HEK293 (cell line): ENCODE measurements at regions not wholly inside any gene's neighbourhood (a gene's known extent, or its start where the extent isn't known, plus 50 kb on each side); places are given as distances from the start of the nearest gene placed in this dataset.

Experiments used
- EGR2 ChIP-seq: fragments of 450-650 bp; formaldehyde crosslinking; IDR thresholded peaks from 2 replicates; pipeline ENCODE4 v1.5.1; 2016; ENCODE audit warnings: low read depth, missing biosample characterization, missing genetic modification characterization
- KLF8 ChIP-seq: fragments of 450-650 bp; formaldehyde crosslinking; IDR thresholded peaks from 2 replicates; pipeline ENCODE4 v1.5.1; 2016; ENCODE audit warnings: missing biosample characterization, missing genetic modification characterization
- KLF9 ChIP-seq: fragments of 450-650 bp; formaldehyde crosslinking; IDR thresholded peaks from 2 replicates; pipeline ENCODE4 v1.5.1; 2016; ENCODE audit warnings: missing biosample characterization, missing genetic modification characterization, low read depth
- MEIS1 ChIP-seq: sonication (generic); formaldehyde crosslinking; IDR thresholded peaks from 2 replicates; pipeline ENCODE4 v1.8.1; 2022; ENCODE audit warnings: missing genetic modification reagents, mild to moderate bottlenecking, borderline replicate concordance
- SCRT1 ChIP-seq: fragments of 450-650 bp; formaldehyde crosslinking; IDR thresholded peaks from 2 replicates; pipeline ENCODE4 v1.5.1; 2016; ENCODE audit warnings: missing biosample characterization, missing genetic modification characterization, borderline replicate concordance
- WT1 ChIP-seq: fragments of 450-650 bp; formaldehyde crosslinking; IDR thresholded peaks from 2 replicates; pipeline ENCODE4 v1.5.1; 2016; ENCODE audit warnings: missing biosample characterization, missing genetic modification characterization
- ZBTB20 ChIP-seq: fragments of 450-650 bp; formaldehyde crosslinking; IDR thresholded peaks from 2 replicates; pipeline ENCODE4 v1.5.1; 2016; ENCODE audit warnings: missing biosample characterization, missing genetic modification characterization
- ZBTB48 ChIP-seq: fragments of 450-650 bp; formaldehyde crosslinking; IDR thresholded peaks from 2 replicates; pipeline ENCODE4 v1.5.1; 2016; ENCODE audit warnings: missing biosample characterization, missing genetic modification characterization
- ZNF121 ChIP-seq: fragments of 450-650 bp; formaldehyde crosslinking; IDR thresholded peaks from 2 replicates; pipeline ENCODE4 v1.5.1; 2016; ENCODE audit warnings: missing biosample characterization, missing genetic modification characterization
- ZNF18 ChIP-seq: fragments of 450-650 bp; formaldehyde crosslinking; IDR thresholded peaks from 2 replicates; pipeline ENCODE4 v1.5.1; 2016; ENCODE audit warnings: missing biosample characterization, missing genetic modification characterization
- ZNF223 ChIP-seq: fragments of 450-650 bp; formaldehyde crosslinking; IDR thresholded peaks from 2 replicates; pipeline ENCODE4 v1.5.1; 2016; ENCODE audit warnings: missing biosample characterization, missing genetic modification characterization
- ZNF248 ChIP-seq: fragments of 450-650 bp; formaldehyde crosslinking; IDR thresholded peaks from 2 replicates; pipeline ENCODE4 v1.5.1; 2017; ENCODE audit warnings: missing biosample characterization, missing genetic modification characterization
- ZNF311 ChIP-seq: fragments of 450-650 bp; formaldehyde crosslinking; IDR thresholded peaks from 2 replicates; pipeline ENCODE4 v1.5.1; 2017; ENCODE audit warnings: missing biosample characterization, missing genetic modification characterization, borderline replicate concordance
- ZNF341 ChIP-seq: fragments of 450-650 bp; formaldehyde crosslinking; IDR thresholded peaks from 2 replicates; pipeline ENCODE4; 2016; ENCODE audit warnings: low read depth, missing biosample characterization, missing genetic modification characterization
- ZNF529 ChIP-seq: fragments of 450-650 bp; formaldehyde crosslinking; IDR thresholded peaks from 2 replicates; pipeline ENCODE4 v1.5.1; 2017; ENCODE audit warnings: missing genetic modification characterization, missing biosample characterization; ENCODE audit not compliant: insufficient replicate concordance
- ZNF530 ChIP-seq: fragments of 450-650 bp; formaldehyde crosslinking; IDR thresholded peaks from 2 replicates; pipeline ENCODE4 v1.5.1; 2016; ENCODE audit warnings: low read depth, missing biosample characterization, missing genetic modification characterization
- ZNF548 ChIP-seq: fragments of 450-650 bp; formaldehyde crosslinking; IDR thresholded peaks from 2 replicates; pipeline ENCODE4 v1.5.1; 2016; ENCODE audit warnings: missing biosample characterization, missing genetic modification characterization
- ZNF549 ChIP-seq: fragments of 450-650 bp; IDR thresholded peaks from 2 replicates; pipeline ENCODE4 v1.5.1; 2018; ENCODE audit warnings: missing biosample characterization, missing genetic modification characterization, mild to moderate bottlenecking, inconsistent platforms, moderate library complexity
- ZNF558 ChIP-seq: fragments of 450-650 bp; formaldehyde crosslinking; IDR thresholded peaks from 2 replicates; pipeline ENCODE4 v1.5.1; 2016; ENCODE audit warnings: missing biosample characterization, missing genetic modification characterization
- ZNF621 ChIP-seq: fragments of 450-650 bp; formaldehyde crosslinking; IDR thresholded peaks from 2 replicates; pipeline ENCODE4 v1.5.1; 2017; ENCODE audit warnings: missing biosample characterization, missing genetic modification characterization
- ZNF623 ChIP-seq: fragments of 450-650 bp; formaldehyde crosslinking; IDR thresholded peaks from 2 replicates; pipeline ENCODE4 v1.5.1; 2016; ENCODE audit warnings: missing biosample characterization, missing genetic modification characterization
- ZNF660 ChIP-seq: fragments of 450-650 bp; IDR thresholded peaks from 2 replicates; pipeline ENCODE4 v1.5.1; 2018; ENCODE audit warnings: missing biosample characterization, mild to moderate bottlenecking, missing genetic modification characterization
- ZNF664 ChIP-seq: fragments of 450-650 bp; formaldehyde crosslinking; IDR thresholded peaks from 2 replicates; pipeline ENCODE4 v1.5.1; 2016; ENCODE audit warnings: missing biosample characterization, missing genetic modification characterization
- ZNF777 ChIP-seq: fragments of 450-650 bp; formaldehyde crosslinking; IDR thresholded peaks from 2 replicates; pipeline ENCODE4 v1.5.1; 2017; ENCODE audit warnings: missing biosample characterization, missing genetic modification characterization, borderline replicate concordance
- ZNF830 ChIP-seq: fragments of 450-650 bp; IDR thresholded peaks from 2 replicates; pipeline ENCODE4 v1.5.0; 2018; ENCODE audit warnings: missing biosample characterization, missing genetic modification characterization, low read depth, mild to moderate bottlenecking, moderate library complexity
- ZSCAN18 ChIP-seq: fragments of 450-650 bp; formaldehyde crosslinking; IDR thresholded peaks from 2 replicates; pipeline ENCODE4 v1.5.1; 2016; ENCODE audit warnings: missing biosample characterization, missing genetic modification characterization
- TF ChIP-seq, protein P1 (sequence below): fragments of 450-650 bp; formaldehyde crosslinking; IDR thresholded peaks from 2 replicates; pipeline ENCODE4 v1.5.1; 2017; ENCODE audit warnings: missing biosample characterization, missing genetic modification characterization
- TF ChIP-seq, protein P2 (sequence below): fragments of 450-650 bp; formaldehyde crosslinking; conservative IDR thresholded peaks from 2 replicates; pipeline ENCODE4 v1.5.1; 2016; ENCODE audit warnings: low read depth, missing biosample characterization, missing genetic modification characterization
- TF ChIP-seq, protein P3 (sequence below): fragments of 450-650 bp; formaldehyde crosslinking; conservative IDR thresholded peaks from 2 replicates; pipeline ENCODE4 v1.5.1; 2016; ENCODE audit warnings: low read depth, missing biosample characterization, missing genetic modification characterization

DNA sequence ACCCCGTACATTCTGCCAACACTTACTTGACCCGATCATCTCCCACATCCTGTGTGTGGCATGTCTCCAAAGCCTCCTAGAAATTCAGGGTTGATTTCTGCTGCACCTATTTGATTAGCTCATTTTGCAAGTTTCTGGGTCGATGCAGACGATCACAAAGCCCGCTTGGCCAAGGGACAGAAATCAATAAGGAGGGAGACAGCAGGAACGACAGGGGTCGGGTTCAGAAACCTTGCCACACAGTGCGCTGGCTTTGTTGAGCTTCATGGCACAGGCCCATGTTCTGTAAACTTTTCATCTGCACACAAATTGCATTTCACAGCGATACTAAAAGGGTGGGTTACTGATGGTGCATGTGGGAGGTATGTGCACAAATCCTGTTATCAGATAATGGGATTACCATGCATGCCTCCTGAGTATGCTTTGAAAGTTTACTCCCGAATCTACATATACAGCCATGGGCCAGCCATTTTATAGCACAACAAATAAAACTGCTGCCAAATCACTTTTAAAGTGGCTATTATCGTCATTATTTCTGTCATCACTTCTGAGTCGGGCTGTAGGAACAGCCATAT lies 95.9 kb upstream of the ATP11B start (continued):
- TF ChIP-seq ZSCAN18 (tag by site-specific recombination) (no peak), ZNF18 (tag by site-specific recombination) (peak; percentile 53; the same call in 1 of the 2 replicates), ZNF223 (tag by site-specific recombination) (no peak), KLF8 (tag by site-specific recombination) (peak; percentile 92), SCRT1 (tag by site-specific recombination) (no peak), ZNF664 (tag by site-specific recombination) (peak; percentile 68), ZNF121 (no peak), ZNF548 (tag by site-specific recombination) (no peak), ZNF341 (tag by site-specific recombination) (peak; percentile 48), ZNF623 (tag by site-specific recombination) (no peak), MEIS1 (no peak), ZNF558 (tag by site-specific recombination) (peak; percentile 94), ZNF311 (tag by site-specific recombination) (no peak), ZNF248 (tag by site-specific recombination) (no peak), ZNF530 (tag by site-specific recombination) (no peak), ZNF777 (no peak), KLF9 (no peak), ZNF529 (tag by site-specific recombination) (no peak), ZBTB20 (peak; percentile 43; the same call in 1 of the 2 replicates), ZNF549 (no peak), ZBTB48 (no peak), ZNF830 (tag by site-specific recombination) (no peak), ZNF621 (no peak), EGR2 (peak; percentile 85), WT1 (peak; percentile 100), ZNF660 (tag by site-specific recombination) (peak; percentile 58; the same call in 1 of the 2 replicates)
- TF ChIP-seq, protein P1, sequence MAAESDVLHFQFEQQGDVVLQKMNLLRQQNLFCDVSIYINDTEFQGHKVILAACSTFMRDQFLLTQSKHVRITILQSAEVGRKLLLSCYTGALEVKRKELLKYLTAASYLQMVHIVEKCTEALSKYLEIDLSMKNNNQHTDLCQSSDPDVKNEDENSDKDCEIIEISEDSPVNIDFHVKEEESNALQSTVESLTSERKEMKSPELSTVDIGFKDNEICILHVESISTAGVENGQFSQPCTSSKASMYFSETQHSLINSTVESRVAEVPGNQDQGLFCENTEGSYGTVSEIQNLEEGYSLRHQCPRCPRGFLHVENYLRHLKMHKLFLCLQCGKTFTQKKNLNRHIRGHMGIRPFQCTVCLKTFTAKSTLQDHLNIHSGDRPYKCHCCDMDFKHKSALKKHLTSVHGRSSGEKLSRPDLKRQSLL (tag by site-specific recombination), result no peak
- TF ChIP-seq, protein P2, sequence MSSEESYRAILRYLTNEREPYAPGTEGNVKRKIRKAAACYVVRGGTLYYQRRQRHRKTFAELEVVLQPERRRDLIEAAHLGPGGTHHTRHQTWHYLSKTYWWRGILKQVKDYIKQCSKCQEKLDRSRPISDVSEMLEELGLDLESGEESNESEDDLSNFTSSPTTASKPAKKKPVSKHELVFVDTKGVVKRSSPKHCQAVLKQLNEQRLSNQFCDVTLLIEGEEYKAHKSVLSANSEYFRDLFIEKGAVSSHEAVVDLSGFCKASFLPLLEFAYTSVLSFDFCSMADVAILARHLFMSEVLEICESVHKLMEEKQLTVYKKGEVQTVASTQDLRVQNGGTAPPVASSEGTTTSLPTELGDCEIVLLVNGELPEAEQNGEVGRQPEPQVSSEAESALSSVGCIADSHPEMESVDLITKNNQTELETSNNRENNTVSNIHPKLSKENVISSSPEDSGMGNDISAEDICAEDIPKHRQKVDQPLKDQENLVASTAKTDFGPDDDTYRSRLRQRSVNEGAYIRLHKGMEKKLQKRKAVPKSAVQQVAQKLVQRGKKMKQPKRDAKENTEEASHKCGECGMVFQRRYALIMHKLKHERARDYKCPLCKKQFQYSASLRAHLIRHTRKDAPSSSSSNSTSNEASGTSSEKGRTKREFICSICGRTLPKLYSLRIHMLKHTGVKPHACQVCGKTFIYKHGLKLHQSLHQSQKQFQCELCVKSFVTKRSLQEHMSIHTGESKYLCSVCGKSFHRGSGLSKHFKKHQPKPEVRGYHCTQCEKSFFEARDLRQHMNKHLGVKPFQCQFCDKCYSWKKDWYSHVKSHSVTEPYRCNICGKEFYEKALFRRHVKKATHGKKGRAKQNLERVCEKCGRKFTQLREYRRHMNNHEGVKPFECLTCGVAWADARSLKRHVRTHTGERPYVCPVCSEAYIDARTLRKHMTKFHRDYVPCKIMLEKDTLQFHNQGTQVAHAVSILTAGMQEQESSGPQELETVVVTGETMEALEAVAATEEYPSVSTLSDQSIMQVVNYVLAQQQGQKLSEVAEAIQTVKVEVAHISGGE (tag by site-specific recombination), result no peak
- TF ChIP-seq, protein P3, sequence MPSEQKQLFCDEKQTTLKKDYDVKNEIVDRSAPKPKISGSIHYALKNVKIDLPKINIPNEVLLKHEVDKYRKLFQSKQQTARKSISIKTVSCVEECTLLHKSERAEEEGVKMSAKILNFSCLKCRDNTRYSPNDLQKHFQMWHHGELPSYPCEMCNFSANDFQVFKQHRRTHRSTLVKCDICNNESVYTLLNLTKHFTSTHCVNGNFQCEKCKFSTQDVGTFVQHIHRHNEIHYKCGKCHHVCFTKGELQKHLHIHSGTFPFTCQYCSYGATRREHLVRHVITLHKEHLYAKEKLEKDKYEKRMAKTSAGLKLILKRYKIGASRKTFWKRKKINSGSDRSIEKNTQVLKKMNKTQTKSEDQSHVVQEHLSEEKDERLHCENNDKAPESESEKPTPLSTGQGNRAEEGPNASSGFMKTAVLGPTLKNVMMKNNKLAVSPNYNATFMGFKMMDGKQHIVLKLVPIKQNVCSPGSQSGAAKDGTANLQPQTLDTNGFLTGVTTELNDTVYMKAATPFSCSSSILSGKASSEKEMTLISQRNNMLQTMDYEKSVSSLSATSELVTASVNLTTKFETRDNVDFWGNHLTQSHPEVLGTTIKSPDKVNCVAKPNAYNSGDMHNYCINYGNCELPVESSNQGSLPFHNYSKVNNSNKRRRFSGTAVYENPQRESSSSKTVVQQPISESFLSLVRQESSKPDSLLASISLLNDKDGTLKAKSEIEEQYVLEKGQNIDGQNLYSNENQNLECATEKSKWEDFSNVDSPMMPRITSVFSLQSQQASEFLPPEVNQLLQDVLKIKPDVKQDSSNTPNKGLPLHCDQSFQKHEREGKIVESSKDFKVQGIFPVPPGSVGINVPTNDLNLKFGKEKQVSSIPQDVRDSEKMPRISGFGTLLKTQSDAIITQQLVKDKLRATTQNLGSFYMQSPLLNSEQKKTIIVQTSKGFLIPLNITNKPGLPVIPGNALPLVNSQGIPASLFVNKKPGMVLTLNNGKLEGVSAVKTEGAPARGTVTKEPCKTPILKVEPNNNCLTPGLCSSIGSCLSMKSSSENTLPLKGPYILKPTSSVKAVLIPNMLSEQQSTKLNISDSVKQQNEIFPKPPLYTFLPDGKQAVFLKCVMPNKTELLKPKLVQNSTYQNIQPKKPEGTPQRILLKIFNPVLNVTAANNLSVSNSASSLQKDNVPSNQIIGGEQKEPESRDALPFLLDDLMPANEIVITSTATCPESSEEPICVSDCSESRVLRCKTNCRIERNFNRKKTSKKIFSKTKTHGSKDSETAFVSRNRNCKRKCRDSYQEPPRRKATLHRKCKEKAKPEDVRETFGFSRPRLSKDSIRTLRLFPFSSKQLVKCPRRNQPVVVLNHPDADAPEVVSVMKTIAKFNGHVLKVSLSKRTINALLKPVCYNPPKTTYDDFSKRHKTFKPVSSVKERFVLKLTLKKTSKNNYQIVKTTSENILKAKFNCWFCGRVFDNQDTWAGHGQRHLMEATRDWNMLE (tag by site-specific recombination), result no peak; the same call in 1 of the 2 replicates
